ENCODE measurements at regions not wholly inside any gene's neighbourhood (a gene's known extent, or its start where the extent isn't known, plus 50 kb on each side); places are given as distances from the start of the nearest gene placed in this dataset.

DNA sequence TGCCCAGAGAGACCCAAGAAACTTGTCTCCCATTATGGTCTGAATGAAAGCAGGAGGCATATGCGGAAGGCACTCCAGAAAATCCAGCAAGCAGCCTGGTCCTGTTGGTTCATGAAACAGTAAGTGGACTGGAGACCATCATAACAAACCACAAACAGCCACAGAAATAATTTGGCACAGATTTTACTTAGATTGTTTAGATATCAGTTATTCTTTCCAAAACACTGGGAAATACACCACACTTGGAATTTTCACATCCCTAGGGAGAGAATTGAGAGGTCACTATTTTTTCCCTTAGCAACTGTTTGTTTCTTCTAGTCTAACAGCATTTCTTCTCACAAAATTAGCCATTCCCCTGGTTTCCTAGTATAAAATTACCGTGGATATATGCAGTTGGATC, 300.8 kb downstream of the OSTF1 start:
- no peak overlapping the region for H3K27ac ChIP-seq
- WGBS, 2 donors = 63 to 68% methylated on average over 2 of the region's 2 CpGs
- H3K4me3 ChIP-seq = no peak overlapping the region
- TF ChIP-seq, protein P1, sequence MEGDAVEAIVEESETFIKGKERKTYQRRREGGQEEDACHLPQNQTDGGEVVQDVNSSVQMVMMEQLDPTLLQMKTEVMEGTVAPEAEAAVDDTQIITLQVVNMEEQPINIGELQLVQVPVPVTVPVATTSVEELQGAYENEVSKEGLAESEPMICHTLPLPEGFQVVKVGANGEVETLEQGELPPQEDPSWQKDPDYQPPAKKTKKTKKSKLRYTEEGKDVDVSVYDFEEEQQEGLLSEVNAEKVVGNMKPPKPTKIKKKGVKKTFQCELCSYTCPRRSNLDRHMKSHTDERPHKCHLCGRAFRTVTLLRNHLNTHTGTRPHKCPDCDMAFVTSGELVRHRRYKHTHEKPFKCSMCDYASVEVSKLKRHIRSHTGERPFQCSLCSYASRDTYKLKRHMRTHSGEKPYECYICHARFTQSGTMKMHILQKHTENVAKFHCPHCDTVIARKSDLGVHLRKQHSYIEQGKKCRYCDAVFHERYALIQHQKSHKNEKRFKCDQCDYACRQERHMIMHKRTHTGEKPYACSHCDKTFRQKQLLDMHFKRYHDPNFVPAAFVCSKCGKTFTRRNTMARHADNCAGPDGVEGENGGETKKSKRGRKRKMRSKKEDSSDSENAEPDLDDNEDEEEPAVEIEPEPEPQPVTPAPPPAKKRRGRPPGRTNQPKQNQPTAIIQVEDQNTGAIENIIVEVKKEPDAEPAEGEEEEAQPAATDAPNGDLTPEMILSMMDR (IDR thresholded peaks at IDR 0.05) = no peak
- no peak for TF ChIP-seq POLR2A (IDR thresholded peaks at IDR 0.05)
- intact Hi-C loops (cut with DNase I; ENCODE audit: low total_unique reads) = no loop called here
- H3K9me3 ChIP-seq = no peaks in the 10 kb centered on the region
- H3K4me1 ChIP-seq = no peaks in the 10 kb centered on the region
- no peaks in the 10 kb centered on the region for H3K27me3 ChIP-seq
- no peak for DNase-seq
- H3K36me3 ChIP-seq (ENCODE audit: low read depth, missing control alignments) = no peaks in the 10 kb centered on the region

DNA sequence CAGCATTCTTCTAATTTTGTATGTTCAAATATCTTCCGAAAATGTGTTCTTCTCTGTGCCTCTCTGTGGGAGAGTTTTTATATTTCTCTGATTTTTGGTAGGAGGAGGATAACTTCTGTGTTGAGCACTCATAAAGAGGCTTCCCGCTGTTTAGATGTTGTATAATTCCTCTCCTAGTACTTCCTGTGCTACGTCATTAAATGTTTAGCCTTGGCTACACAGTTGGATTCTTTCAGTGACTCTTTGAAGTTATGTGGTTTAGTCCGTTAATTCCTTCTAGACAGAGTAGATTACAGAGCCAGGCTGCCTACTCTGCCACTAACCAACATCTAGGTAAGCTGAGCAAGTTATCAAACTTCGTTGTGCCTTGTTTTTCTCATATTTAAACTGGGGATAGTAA, 302.6 kb downstream of the OSTF1 start:
- Histone ChIP-seq H3K4me1 (no peaks in the 10 kb centered on the region), H3K4me3 (no peak overlapping the region), H3K27me3 (no peaks in the 10 kb centered on the region), H3K36me3 (ENCODE audit: low read depth, missing control alignments) (no peaks in the 10 kb centered on the region), H3K9me3 (no peaks in the 10 kb centered on the region), H3K27ac (no peak overlapping the region)
- TF ChIP-seq, protein P1 (IDR thresholded peaks at IDR 0.05) = no peak
- no peak for TF ChIP-seq POLR2A (IDR thresholded peaks at IDR 0.05)
- no peak for DNase-seq
- intact Hi-C loops (cut with DNase I; ENCODE audit: low total_unique reads) = no loop called here
- 69 to 76% methylated on average over 5 of the region's 5 CpGs for WGBS, 2 donors

DNA sequence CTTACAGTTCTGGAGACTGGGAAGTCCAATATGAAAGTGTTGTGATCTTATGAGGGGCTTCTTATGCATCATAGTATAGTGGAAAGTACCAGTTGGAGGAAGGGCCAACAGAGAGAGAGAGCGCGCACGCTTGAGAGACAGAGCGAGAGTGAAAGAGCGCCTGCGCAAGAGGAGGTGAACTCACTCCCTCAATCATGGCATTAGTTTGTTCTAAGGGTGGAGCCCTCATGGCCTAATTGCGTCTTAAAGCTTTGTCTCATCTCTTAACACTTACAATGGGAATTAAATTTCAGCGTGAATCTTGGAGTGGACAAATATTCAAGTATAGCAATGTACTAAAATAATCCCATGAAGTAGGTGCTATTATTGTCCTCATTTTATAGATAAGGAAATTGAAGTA, 303.2 kb downstream of the OSTF1 start:
- H3K27me3 ChIP-seq = no peaks in the 10 kb centered on the region
- H3K9me3 ChIP-seq = no peaks in the 10 kb centered on the region
- WGBS, 2 donors = 81 to 82% methylated on average over 8 of the region's 8 CpGs
- H3K4me1 ChIP-seq = no peaks in the 10 kb centered on the region
- TF ChIP-seq, protein P1 (IDR thresholded peaks at IDR 0.05) = no peak
- no peak for TF ChIP-seq POLR2A (IDR thresholded peaks at IDR 0.05)
- intact Hi-C loops (cut with DNase I; ENCODE audit: low total_unique reads) = no loop called here
- H3K4me3 ChIP-seq = no peak overlapping the region
- DNase-seq = no peak
- no peaks in the 10 kb centered on the region for H3K36me3 ChIP-seq (ENCODE audit: low read depth, missing control alignments)
- no peak overlapping the region for H3K27ac ChIP-seq

DNA sequence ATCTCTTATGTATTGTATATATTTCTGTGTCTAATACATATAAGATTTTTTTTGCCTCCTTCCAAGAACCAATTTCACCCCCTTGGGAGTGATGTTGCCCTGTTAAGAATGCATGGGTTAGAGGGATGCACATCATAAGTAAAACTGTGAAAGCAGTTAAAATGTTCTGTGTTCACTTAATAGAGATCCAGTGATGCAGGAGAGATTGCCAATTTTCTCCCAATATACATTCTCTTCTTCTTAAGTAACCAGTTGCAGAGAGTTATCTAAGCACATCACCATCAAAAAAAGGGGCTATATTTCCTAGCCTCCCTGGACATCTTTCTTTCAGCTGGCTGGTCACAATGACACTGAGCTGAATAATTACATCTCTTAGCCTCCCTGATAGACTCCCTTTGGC, 307.0 kb downstream of the OSTF1 start:
- Histone ChIP-seq H3K27me3 (no peaks in the 10 kb centered on the region), H3K27ac (no peak overlapping the region), H3K4me1 (no peaks in the 10 kb centered on the region), H3K36me3 (ENCODE audit: low read depth, missing control alignments) (no peaks in the 10 kb centered on the region), H3K9me3 (no peaks in the 10 kb centered on the region), H3K4me3 (no peak overlapping the region)
- intact Hi-C loops (cut with DNase I; ENCODE audit: low total_unique reads) = no loop called here
- TF ChIP-seq POLR2A (IDR thresholded peaks at IDR 0.05) = no peak
- TF ChIP-seq, protein P1 (IDR thresholded peaks at IDR 0.05) = no peak
- no peak for DNase-seq

DNA sequence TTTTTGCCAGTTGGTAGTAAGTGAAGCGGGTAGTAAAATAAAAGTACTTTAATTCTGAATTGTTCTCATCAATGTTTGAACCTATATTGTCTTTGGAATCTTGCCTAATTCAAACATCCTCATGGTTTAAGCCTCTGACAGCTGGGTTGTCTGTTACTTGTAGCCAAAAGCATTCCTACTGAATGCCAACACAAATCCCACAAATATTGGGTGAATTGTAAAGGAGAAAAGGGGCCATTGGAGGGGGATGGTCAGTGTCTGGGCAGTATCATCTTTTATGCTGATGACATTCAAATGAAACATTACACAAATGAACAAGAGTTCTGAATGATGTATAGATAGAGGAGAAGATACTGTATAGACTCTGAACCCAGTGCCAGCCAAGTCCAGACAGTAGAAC, 309.5 kb downstream of the OSTF1 start:
- Histone ChIP-seq H3K4me3 (no peak overlapping the region), H3K27me3 (no peaks in the 10 kb centered on the region), H3K9me3 (no peaks in the 10 kb centered on the region), H3K27ac (no peak overlapping the region), H3K36me3 (ENCODE audit: low read depth, missing control alignments) (no peaks in the 10 kb centered on the region), H3K4me1 (no peaks in the 10 kb centered on the region)
- intact Hi-C loops (cut with DNase I; ENCODE audit: low total_unique reads) = no loop called here
- 97 to 100% methylated on average over 1 of the region's 1 CpG for WGBS, 2 donors
- TF ChIP-seq POLR2A (IDR thresholded peaks at IDR 0.05) = no peak
- TF ChIP-seq, protein P1 (IDR thresholded peaks at IDR 0.05) = no peak
- no peak for DNase-seq

Data from testis (tissue), 2 donors.